TTC549 (cell line): ENCODE measurements at regions not wholly inside any gene's neighbourhood (a gene's known extent, or its start where the extent isn't known, plus 50 kb on each side); places are given as distances from the start of the nearest gene placed in this dataset.

Experiments
- FAIRE-seq: peaks from 2 replicates; lab custom pipeline; 2012; peaks lifted over from hg19 to GRCh38; lab: Jason Lieb, UNC

GRCh38 chr6:141153563-141153962 lies 979.2 kb upstream of the GJE1 start:
- FAIRE-seq: no peak

GRCh38 chr6:141152951-141153350 lies 979.8 kb upstream of the GJE1 start:
- FAIRE-seq: no peak

GRCh38 chr6:141151710-141152417 lies 980.9 kb upstream of the GJE1 start:
- FAIRE-seq: no peak

GRCh38 chr6:141141870-141142269 lies 990.9 kb upstream of the GJE1 start:
- FAIRE-seq: no peak

GRCh38 chr6:141140905-141141304 lies 991.8 kb upstream of the GJE1 start:
- peak; percentile 28 for FAIRE-seq

GRCh38 chr6:141139461-141139860 lies 993.3 kb upstream of the GJE1 start:
- no peak for FAIRE-seq

GRCh38 chr6:141134723-141135122 lies 998.0 kb upstream of the GJE1 start:
- no peak for FAIRE-seq

GRCh38 chr6:141133836-141134235 lies 998.9 kb upstream of the GJE1 start:
- no peak for FAIRE-seq

- no peak for FAIRE-seq
Observed at GRCh38 chr6:141133346-141133745, 999.4 kb upstream of the GJE1 start.

- FAIRE-seq: no peak
Observed at GRCh38 chr6:141131616-141132015, 1001.1 kb upstream of the GJE1 start.

- FAIRE-seq: no peak
Observed at GRCh38 chr6:141123497-141123896, 1009.2 kb upstream of the GJE1 start.

GRCh38 chr6:141123049-141123448 lies 1009.7 kb upstream of the GJE1 start:
- no peak for FAIRE-seq

GRCh38 chr6:141118991-141119390 lies 1013.7 kb upstream of the GJE1 start:
- FAIRE-seq: no peak

- no peak for FAIRE-seq
Observed at GRCh38 chr6:141117874-141118273, 1014.9 kb upstream of the GJE1 start.

- FAIRE-seq: no peak
Observed at GRCh38 chr6:141110481-141110880, 1022.2 kb upstream of the GJE1 start.

GRCh38 chr6:141107591-141108160 lies 1025.0 kb upstream of the GJE1 start:
- FAIRE-seq: no peak

- FAIRE-seq: no peak
Observed at GRCh38 chr6:141105481-141105880, 1027.2 kb upstream of the GJE1 start.

GRCh38 chr6:141103246-141103645 lies 1029.5 kb upstream of the GJE1 start:
- no peak for FAIRE-seq

GRCh38 chr6:141097471-141097870 lies 1035.3 kb upstream of the GJE1 start:
- no peak for FAIRE-seq

GRCh38 chr6:141095308-141095707 lies 1037.4 kb upstream of the GJE1 start:
- FAIRE-seq: no peak

- FAIRE-seq: no peak
Observed at GRCh38 chr6:141088171-141088570, 1044.6 kb upstream of the GJE1 start.

GRCh38 chr6:141077355-141078333 lies 1055.1 kb upstream of the GJE1 start:
- no peak for FAIRE-seq

GRCh38 chr6:141057761-141058160 lies 1075.0 kb upstream of the GJE1 start:
- no peak for FAIRE-seq
